SU-DHL-6 (cell line): ENCODE measurements at regions not wholly inside any gene's neighbourhood (a gene's known extent, or its start where the extent isn't known, plus 50 kb on each side); places are given as distances from the start of the nearest gene placed in this dataset.

ENCODE experiments used
- H2AFZ ChIP-seq: fragments of 200-600 bp; sonication (generic); 2 replicates; pipeline ENCODE4 v1.6.1; 2014; ENCODE audit warnings: low read depth, mild to moderate bottlenecking, moderate library complexity, mixed read lengths, antibody characterized with exemption, low read length; ENCODE audit not compliant: severe bottlenecking
- H3F3A ChIP-seq: fragments of 200-600 bp; shearing (Covaris generic); 2 replicates; pipeline ENCODE4 v1.6.0; 2016; ENCODE audit warnings: antibody characterized with exemption, mild to moderate bottlenecking; ENCODE audit not compliant: insufficient read depth
- H3K27ac ChIP-seq: fragments of 200-600 bp; sonication (generic); 2 replicates; pipeline ENCODE4 v1.5.1; 2016; ENCODE audit warnings: low read depth, mild to moderate bottlenecking, low read length, moderate library complexity, mixed read lengths
- H3K27me3 ChIP-seq: fragments of 200-600 bp; sonication (generic), shearing (Covaris generic); 2 replicates; pipeline ENCODE4 v1.6.0; 2014; ENCODE audit warnings: mild to moderate bottlenecking, low read length
- H3K36me3 ChIP-seq: fragments of 200-600 bp; sonication (generic); 2 replicates; pipeline ENCODE4 v1.6.1; 2014; ENCODE audit warnings: mild to moderate bottlenecking, low read length, mixed read lengths
- H3K4me2 ChIP-seq: fragments of 300-600, 200-600 bp; shearing (Covaris generic), sonication (generic); 2 replicates; pipeline ENCODE4 v1.6.0; 2014; ENCODE audit warnings: low read length, low read depth, mild to moderate bottlenecking; ENCODE audit not compliant: poor library complexity, severe bottlenecking
- H3K4me3 ChIP-seq: fragments of 200-600 bp; sonication (generic); 2 replicates; pipeline ENCODE4 v1.5.1; 2014; ENCODE audit warnings: antibody characterized with exemption, low read length, mild to moderate bottlenecking, mixed read lengths; ENCODE audit not compliant: insufficient read depth, poor library complexity, severe bottlenecking
- H3K79me2 ChIP-seq: fragments of 200-600 bp; sonication (generic); 2 replicates; pipeline ENCODE4 v1.6.1; 2014; ENCODE audit warnings: mild to moderate bottlenecking, low read length, moderate library complexity; ENCODE audit not compliant: insufficient read depth
- H3K9ac ChIP-seq: fragments of 200-600 bp; sonication (generic); 2 replicates; pipeline ENCODE4 v1.7.0; 2014; ENCODE audit warnings: mild to moderate bottlenecking, low read length
- H3K9me2 ChIP-seq: fragments of 200-600 bp; sonication (generic); replicated peaks from 2 replicates; pipeline ENCODE4 v1.6.1; 2014; ENCODE audit warnings: low read length; ENCODE audit not compliant: insufficient read depth
- H3K9me3 ChIP-seq: fragments of 200-600 bp; sonication (generic); 2 replicates; pipeline ENCODE4 v1.6.1; 2014; ENCODE audit warnings: low read length, mixed read lengths; ENCODE audit not compliant: insufficient read depth
- H4K20me1 ChIP-seq: fragments of 200-600 bp; sonication (generic); 2 replicates; pipeline ENCODE4 v1.6.1; 2014; ENCODE audit warnings: low read depth, mild to moderate bottlenecking, antibody characterized with exemption, low read length, moderate library complexity, mixed read lengths
- EZH2phosphoT487 ChIP-seq: fragments of 200-600 bp; sonication (generic), shearing (Covaris generic); conservative IDR thresholded peaks from 2 replicates; pipeline ENCODE4 v1.6.1; 2018; ENCODE audit warnings: mild to moderate bottlenecking, antibody characterized with exemption, low read length, moderate library complexity, mixed read lengths
- TF ChIP-seq, protein P1 (sequence below): fragments of 200-600 bp; sonication (generic); IDR thresholded peaks from one replicate; pipeline ENCODE4 v1.5.1; 2017; ENCODE audit warnings: antibody characterized with exemption, mild to moderate bottlenecking, low read length, moderate library complexity; ENCODE audit not compliant: insufficient read depth, poor library complexity, severe bottlenecking

DNA sequence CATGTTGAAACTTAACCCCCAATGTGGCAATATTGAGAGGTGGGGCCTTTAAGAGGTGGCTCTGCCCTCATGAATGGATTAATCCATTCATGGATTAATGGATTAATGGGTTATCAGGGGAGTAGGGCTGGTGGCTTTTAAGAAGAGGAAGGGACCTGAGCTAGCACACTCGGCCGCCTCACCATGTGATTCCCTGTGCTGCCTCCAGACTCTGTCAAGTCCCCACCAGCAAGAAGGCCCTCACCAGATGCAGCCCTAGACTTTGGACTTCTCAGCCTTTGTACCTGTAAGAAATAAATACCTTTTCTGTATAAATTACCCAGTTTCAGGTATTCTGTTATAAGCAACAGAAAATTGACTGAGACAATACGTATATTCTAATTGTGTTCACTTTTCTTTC, 272.2 kb upstream of the DMRT1 start:
- Histone ChIP-seq H3F3A (peaks cover 85% of the 10 kb centered on the region), H2AFZ (no peak overlapping the region), H3K9me3 (no peaks in the 10 kb centered on the region), H3K79me2 (peaks cover 70% of the 10 kb centered on the region), H3K4me3 (peak overlapping the region; percentile 55), H3K27me3 (no peaks in the 10 kb centered on the region), H3K36me3 (peaks cover 6% of the 10 kb centered on the region; the same call in 1 of the 2 replicates), H4K20me1 (no peaks in the 10 kb centered on the region), H3K4me2 (peak overlapping the region; percentile 99), H3K27ac (peak overlapping the region; percentile 98), H3K9me2 (no peaks in the 10 kb centered on the region), H3K9ac (peak overlapping the region; percentile 71)
- no peak for TF ChIP-seq EZH2phosphoT487
- TF ChIP-seq, protein P1, sequence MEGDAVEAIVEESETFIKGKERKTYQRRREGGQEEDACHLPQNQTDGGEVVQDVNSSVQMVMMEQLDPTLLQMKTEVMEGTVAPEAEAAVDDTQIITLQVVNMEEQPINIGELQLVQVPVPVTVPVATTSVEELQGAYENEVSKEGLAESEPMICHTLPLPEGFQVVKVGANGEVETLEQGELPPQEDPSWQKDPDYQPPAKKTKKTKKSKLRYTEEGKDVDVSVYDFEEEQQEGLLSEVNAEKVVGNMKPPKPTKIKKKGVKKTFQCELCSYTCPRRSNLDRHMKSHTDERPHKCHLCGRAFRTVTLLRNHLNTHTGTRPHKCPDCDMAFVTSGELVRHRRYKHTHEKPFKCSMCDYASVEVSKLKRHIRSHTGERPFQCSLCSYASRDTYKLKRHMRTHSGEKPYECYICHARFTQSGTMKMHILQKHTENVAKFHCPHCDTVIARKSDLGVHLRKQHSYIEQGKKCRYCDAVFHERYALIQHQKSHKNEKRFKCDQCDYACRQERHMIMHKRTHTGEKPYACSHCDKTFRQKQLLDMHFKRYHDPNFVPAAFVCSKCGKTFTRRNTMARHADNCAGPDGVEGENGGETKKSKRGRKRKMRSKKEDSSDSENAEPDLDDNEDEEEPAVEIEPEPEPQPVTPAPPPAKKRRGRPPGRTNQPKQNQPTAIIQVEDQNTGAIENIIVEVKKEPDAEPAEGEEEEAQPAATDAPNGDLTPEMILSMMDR: no peak

DNA sequence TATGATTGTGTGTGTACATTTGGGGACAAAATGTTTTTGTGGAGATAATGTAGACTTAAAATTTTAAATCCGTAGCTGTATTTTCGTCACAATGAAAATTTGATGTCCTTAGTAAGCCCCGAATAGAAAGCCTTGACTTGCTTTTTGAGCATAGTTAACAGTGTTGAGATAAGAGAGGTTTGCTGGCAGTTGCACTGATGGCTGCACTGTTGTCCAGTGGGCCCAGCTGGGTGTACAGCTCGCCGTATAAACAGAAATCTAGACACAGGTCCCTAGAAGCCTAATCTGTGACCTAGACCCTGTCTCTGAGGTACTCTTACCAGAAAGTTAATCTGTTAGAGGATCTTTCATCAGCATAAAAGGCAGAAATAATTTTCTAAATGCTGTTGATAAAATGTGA, 271.3 kb upstream of the DMRT1 start:
- Histone ChIP-seq H3K36me3 (peaks cover 6% of the 10 kb centered on the region; the same call in 1 of the 2 replicates), H3K9ac (peak overlapping the region; percentile 71), H2AFZ (no peak overlapping the region), H3K79me2 (peaks cover 79% of the 10 kb centered on the region), H3K27ac (peak overlapping the region; percentile 98), H3K27me3 (no peaks in the 10 kb centered on the region), H3K4me2 (peak overlapping the region; percentile 99), H4K20me1 (no peaks in the 10 kb centered on the region), H3K4me3 (peak overlapping the region; percentile 55), H3F3A (peaks cover 81% of the 10 kb centered on the region), H3K9me3 (no peaks in the 10 kb centered on the region), H3K9me2 (no peaks in the 10 kb centered on the region)
- TF ChIP-seq EZH2phosphoT487: no peak
- TF ChIP-seq, protein P1: no peak

DNA sequence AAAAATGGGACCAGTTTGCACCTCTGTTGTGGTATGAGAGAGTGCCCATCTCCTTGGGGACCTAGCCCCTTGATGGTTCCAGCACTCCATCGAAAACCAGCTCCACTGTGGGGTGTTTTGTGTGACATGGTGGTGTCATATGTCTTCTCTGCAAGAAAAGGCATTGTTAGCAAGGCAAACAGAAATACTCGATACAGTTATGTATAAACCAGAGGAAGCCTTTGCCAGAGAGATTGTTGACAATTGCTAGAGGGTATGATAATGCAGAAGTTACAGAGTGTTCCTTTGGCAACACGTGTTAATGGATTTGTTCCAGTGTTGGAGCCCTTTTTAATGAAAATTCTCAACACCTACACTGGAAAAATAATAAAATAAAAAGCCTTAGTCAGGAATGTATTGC, 270.4 kb upstream of the DMRT1 start:
- Histone ChIP-seq H4K20me1 (no peaks in the 10 kb centered on the region), H2AFZ (no peak overlapping the region), H3K4me3 (peak overlapping the region; percentile 55), H3K36me3 (peaks cover 6% of the 10 kb centered on the region; the same call in 1 of the 2 replicates), H3K4me2 (peak overlapping the region; percentile 99), H3K27me3 (no peaks in the 10 kb centered on the region), H3K9me3 (no peaks in the 10 kb centered on the region), H3K9me2 (no peaks in the 10 kb centered on the region), H3K79me2 (peaks cover 88% of the 10 kb centered on the region), H3K9ac (peak overlapping the region; percentile 71), H3K27ac (peak overlapping the region; percentile 98), H3F3A (peaks cover 80% of the 10 kb centered on the region)
- TF ChIP-seq, protein P1: no peak
- TF ChIP-seq EZH2phosphoT487: no peak
